HG02852 (cell line): ENCODE measurements at regions not wholly inside any gene's neighbourhood (a gene's known extent, or its start where the extent isn't known, plus 50 kb on each side); places are given as distances from the start of the nearest gene placed in this dataset.
A peak's percentile ranks its signal among the peaks of the same experiment; 100 is the strongest.

ENCODE experiments used
- ATAC-seq: cut with Tn5 transposase; IDR thresholded peaks from one replicate; pipeline ENCODE4 v1.9.1; 2021; ENCODE audit warnings: mild to moderate bottlenecking, moderate library complexity; ENCODE audit not compliant: unreplicated experiment

DNA sequence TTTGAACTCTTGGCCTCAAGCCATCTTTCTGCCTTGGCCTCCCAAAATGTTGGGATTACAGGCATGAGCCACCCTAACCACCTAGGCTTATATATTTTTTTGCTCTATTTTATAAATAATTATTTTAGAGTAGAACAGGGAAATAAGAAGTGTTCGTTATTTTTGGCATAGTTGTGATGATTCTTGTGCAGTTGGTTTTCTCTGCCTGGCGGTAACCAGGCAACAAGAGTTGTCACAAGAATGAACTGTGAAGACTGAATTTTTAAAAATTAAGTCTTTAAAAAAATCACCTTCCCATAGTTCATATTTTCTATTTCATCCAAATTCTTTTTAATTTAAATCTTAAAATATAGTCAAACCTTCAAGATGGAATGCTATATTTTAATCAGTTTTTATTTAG is 310.2 kb downstream of the ARL6IP6 start:
- ATAC-seq = no peak

- no peak for ATAC-seq
These were observed 309.1 kb downstream of the ARL6IP6 start for GRCh38 chr2:153027533-153027932.

GRCh38 chr2:153020201-153020600 is 301.8 kb downstream of the ARL6IP6 start:
- ATAC-seq = no peak

DNA sequence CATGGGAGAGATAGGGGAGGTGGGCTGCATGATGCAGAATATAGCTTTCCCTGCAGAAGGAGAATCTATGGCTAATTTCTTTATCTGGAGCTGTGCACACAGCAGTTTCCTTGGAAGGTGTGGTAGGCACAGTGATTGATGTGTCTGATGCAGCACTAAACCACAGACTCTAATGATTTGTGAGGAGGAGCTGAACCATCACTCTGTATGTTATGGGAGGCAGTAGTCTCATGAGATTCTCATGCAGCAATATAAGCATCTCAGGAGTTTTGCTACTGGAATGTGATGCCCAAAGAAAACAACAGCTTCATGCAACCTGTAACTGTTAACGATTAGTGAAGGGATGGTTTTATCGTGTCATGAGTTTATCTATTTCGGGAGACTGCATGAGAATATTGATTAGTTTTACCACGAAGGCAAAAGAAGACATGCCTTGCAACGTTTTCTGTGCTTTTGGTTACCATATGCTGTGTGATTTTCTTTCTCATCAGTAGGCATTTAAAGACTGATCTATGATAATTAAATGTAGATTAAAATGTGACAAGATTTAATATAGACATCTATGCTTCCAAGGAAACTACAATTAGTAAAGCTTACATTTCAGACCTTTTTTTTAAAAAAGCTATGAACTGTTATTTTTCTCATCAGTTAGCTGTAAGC is 286.8 kb downstream of the ARL6IP6 start:
- ATAC-seq = peak; percentile 72

GRCh38 chr2:153004627-153005026 is 286.2 kb downstream of the ARL6IP6 start:
- ATAC-seq = peak; percentile 83

- ATAC-seq = no peak
These were observed 255.7 kb downstream of the ARL6IP6 start for GRCh38 chr2:152974146-152974545.

GRCh38 chr2:152971685-152972084 is 253.3 kb downstream of the ARL6IP6 start:
- ATAC-seq = no peak

DNA sequence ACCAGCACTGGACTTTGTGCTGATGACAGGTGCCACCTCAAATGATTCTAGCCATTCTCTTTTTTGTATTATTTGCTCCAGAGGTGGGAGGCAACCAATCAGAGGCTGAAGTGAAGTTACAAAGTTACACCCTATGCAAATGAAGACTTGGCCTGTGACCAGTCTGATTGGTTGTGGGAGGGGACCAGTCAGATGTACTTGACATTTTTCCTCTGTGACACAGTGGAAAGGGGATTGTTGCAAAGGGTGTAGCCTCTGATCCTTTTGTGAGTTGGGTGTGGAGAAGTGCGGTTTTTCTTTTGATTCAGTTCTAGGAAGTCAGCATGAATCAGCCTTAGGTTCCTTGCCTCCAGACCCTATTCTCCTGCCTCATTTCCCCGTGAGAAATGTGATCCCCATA is 244.0 kb downstream of the ARL6IP6 start:
- no peak for ATAC-seq

- no peak for ATAC-seq
These were observed 242.9 kb downstream of the ARL6IP6 start for GRCh38 chr2:152961351-152961750.

DNA sequence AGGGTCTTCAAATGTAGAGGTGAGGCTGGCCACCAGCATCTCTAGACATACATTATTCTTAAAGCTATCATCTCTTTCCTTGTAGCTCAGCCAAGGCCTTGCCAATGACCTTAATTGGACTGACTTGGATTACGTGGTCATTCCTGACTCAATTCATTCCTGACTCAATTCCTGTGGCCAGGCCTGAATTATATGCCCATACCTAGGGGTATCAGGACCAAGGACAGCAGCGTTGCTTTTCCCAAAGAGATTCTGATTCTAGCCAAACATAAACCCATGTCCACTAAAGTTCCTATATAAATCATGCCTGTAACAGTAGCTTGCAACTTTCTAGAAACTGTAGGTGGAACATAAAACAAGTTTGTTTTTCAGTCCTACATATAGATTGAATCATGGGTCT is 231.7 kb downstream of the ARL6IP6 start:
- ATAC-seq = no peak

GRCh38 chr2:152944099-152944498 is 225.7 kb downstream of the ARL6IP6 start:
- ATAC-seq = no peak

DNA sequence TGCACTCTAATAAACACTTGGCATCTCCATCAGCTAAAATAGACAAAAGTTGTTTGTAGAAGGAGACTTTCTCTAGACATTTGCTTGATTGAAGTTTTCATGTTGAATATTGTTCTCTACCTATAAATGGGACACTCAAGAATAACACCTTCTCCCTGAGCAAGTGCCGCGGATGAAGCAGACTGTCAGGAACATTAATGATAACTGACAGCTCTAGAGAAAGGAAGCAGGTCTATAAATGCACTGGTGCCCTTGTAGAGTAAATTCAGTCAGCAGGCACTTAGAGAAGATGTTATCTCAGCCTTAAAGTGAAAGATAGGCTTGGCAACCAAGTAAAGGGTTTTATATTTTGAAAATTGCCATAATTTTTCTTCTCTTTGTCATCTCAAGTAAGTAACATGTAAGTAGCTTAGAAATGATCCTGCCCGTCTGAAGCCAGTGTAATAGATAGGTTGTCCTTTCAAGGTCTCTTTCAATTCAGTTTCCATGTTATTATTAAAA is 224.6 kb downstream of the ARL6IP6 start:
- ATAC-seq = no peak

GRCh38 chr2:152930501-152930900 is 212.1 kb downstream of the ARL6IP6 start:
- ATAC-seq = no peak

DNA sequence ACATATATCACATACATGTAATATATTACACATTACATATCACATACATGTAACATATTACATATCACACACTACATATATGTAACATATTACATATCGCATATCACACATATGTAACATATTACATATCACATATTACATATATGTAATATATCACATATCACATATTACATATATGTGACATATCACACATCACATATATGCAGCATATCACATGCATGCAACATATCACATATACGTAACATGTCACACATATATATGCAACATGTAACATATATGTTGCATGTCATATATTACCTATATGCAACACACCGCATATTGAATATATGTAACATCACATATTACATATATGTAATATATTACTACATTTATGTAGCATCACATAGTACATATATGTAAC is 211.2 kb downstream of the ARL6IP6 start:
- no peak for ATAC-seq

DNA sequence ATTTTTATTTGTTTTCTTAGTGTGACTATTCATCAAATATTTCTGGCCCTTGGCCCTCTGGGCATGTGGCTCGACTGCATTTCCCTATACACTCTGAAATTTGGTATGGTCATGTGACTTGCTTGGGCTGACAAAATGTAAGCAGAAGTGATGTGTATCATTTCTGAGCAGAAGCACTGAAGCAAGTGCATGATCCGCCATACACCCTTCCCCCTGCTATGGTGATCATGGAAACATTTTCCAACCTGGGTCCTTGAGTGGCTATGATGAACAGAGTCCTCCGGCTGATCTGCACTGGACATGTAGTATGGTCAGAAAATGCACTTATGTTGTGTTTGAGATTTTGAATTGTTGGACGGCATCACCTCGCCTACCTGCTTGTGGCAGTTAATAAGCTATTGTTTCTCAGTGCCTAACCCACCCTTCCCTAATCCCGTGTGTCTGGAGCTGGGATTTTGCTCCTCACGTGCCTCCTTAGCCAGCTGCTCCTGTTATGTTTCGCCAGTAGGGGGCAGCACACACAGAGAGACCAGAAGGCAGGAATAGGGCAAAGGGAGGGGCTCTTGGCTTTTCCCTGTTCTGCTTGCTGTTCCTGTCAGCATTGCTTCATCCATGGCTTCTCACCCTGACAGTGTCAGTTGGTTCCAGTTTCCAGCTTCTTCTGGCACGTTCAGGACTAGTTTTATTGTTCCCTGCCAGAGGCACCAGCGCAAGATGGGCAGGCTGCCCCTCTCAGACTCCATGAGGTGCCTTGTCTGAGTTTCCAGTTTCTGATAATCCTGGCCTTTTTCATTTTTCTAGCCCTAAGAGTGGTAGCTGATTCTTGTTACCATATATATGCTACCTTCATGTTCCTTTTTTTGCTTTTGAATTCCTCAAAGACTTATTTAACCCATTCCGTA is 207.4 kb downstream of the ARL6IP6 start:
- ATAC-seq = peak; percentile 91

DNA sequence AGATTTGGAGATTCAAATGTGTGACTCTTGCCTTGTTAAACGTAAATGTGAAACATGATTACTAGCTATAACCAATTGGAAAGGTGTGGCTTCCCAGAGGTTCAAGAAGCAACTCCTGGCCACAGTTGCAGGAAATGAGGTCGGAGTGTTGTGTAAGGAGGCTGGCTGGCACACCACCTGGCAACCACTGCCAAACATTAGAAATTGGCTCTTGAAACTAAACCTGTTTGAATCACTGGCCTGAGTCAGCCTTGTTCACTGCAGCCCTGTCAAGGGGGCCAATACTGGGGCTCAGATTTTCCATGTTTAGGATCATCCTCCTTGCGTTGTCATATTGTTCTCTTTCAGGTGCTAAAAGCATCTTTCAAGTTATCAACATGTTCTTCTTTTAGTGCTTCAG is 206.3 kb downstream of the ARL6IP6 start:
- no peak for ATAC-seq

- no peak for ATAC-seq
These were observed 205.8 kb downstream of the ARL6IP6 start for GRCh38 chr2:152924219-152924618.

DNA sequence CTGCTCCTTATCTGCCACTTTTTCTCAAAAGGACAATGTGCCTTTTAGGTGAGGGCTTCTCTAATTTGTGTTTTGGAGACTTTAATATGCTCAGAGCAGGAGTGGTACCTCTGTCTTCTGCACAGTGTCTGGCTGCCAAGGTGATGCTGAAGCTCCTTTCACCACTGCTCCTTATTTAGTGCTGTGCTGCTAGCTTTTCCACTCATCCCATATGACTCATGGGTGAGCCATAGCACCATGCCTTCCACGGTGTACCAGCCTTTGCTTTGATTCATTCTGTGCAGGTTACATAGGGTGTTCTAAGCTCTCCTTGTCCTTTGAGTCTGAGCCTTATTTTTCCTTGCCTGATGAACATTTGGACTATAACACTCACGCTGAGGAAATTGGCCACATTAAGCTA is 202.4 kb downstream of the ARL6IP6 start:
- ATAC-seq = no peak

- ATAC-seq = no peak
These were observed 192.6 kb downstream of the ARL6IP6 start for GRCh38 chr2:152910970-152911369.

- no peak for ATAC-seq
These were observed 188.6 kb downstream of the ARL6IP6 start for GRCh38 chr2:152907046-152907445.

DNA sequence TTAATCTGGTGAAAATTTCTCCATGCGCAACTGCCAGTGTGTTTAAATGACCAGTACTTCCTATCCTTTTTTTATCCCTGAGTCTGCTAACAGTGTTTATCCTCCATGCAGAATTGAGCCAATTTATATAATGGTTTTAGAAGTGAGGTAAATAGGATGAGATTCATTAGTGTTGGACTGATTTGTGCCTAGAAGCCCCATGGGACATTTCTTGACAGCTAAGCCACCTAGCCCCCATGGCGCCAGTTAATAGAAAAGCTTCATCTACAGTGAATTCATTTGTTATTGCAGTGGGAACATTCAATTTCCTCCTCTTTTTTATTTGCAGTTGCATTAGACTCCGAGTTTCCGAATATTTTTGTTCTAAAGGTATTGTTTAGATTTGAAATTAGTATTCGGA is 175.6 kb downstream of the ARL6IP6 start:
- ATAC-seq = no peak

- no peak for ATAC-seq
These were observed 172.3 kb downstream of the ARL6IP6 start for GRCh38 chr2:152890736-152891135.
